ENCODE measurements at regions not wholly inside any gene's neighbourhood (a gene's known extent, or its start where the extent isn't known, plus 50 kb on each side); places are given as distances from the start of the nearest gene placed in this dataset.

GRCh38 chr14:43207189-43207588 is 1299.9 kb downstream of the FSCB start:
- Histone ChIP-seq H3K23ac (ENCODE audit: low read depth, low read length) (no peak overlapping the region), H3K9me3 (ENCODE audit: control insufficient read depth, insufficient read depth, low read length) (peaks cover 2% of the 10 kb centered on the region; the same call in 1 of the 2 replicates), H2AK9ac (replicated peaks; ENCODE audit: low read depth, low read length, poor library complexity) (no peak overlapping the region), H3K79me1 (ENCODE audit: low read depth in 1 of 2, low read length in 2 of 2) (no peaks in the 10 kb centered on the region), H3K27me3 (ENCODE audit: control insufficient read depth, insufficient read depth, low read length) (no peaks in the 10 kb centered on the region), H2BK20ac (ENCODE audit: low read depth, low read length) (no peak overlapping the region), H3K4ac (ENCODE audit: low read depth, low read length) (no peak overlapping the region), H4K20me1 (ENCODE audit: insufficient read depth, low read length) (no peaks in the 10 kb centered on the region), H3K27ac (ENCODE audit: insufficient read depth, low read length) (no peak overlapping the region), H3K9ac (ENCODE audit: low read depth, low read length) (no peak overlapping the region), H2AK5ac (ENCODE audit: low read depth, low read length) (no peak overlapping the region), H4K8ac (ENCODE audit: low read depth in 2 of 2, low read length in 2 of 2) (no peak overlapping the region), H3K36me3 (ENCODE audit: control insufficient read depth, insufficient read depth, low read length) (no peaks in the 10 kb centered on the region), H4K91ac (ENCODE audit: insufficient read depth, low read depth, low read length) (no peak overlapping the region), H2BK15ac (ENCODE audit: low read depth, low read length) (no peak overlapping the region), H2BK120ac (ENCODE audit: low read depth, low read length) (no peak overlapping the region), H3K56ac (ENCODE audit: extremely low read depth, insufficient read depth, low read length) (no peak overlapping the region), H2AFZ (replicated peaks; ENCODE audit: low read length, poor library complexity) (no peak overlapping the region), H4K5ac (ENCODE audit: low read depth, low read length) (no peak overlapping the region), H3K14ac (replicated peaks; ENCODE audit: low read depth, low read length) (no peak overlapping the region), H3K4me1 (ENCODE audit: control insufficient read depth, insufficient read depth, low read length) (no peaks in the 10 kb centered on the region), H3K9me1 (ENCODE audit: insufficient read depth, low read length) (no peaks in the 10 kb centered on the region), H3K4me3 (ENCODE audit: insufficient read depth, low read depth, low read length) (no peak overlapping the region), H3K18ac (ENCODE audit: low read depth, low read length) (no peak overlapping the region), H2BK5ac (ENCODE audit: low read depth, low read length, poor library complexity, severe bottlenecking) (no peak overlapping the region), H3K4me2 (ENCODE audit: low read depth, low read length) (no peak overlapping the region)
- no CpG with 5 or more reads among the region's 2 CpGs for WGBS, 2 experiments (ENCODE audit: extremely low coverage in 2 of 2, insufficient read length in 1 of 2)
- in situ Hi-C loops (cut with MboI; ENCODE audit: low sequenced_read_pairs), result no loop called here
- no TSS peak for BruUV-seq (replicated peaks)
- intact Hi-C loops (cut with micrococcal nuclease), result no loop called here
- TF ChIP-seq ELK1 (IDR thresholded peaks at IDR 0.05; ENCODE audit: borderline replicate concordance, low read depth, low read length) (no peak), NFE2L2 (IDR thresholded peaks at IDR 0.05; ENCODE audit: low read depth, low read length) (no peak), USF2 (IDR thresholded peaks at IDR 0.05; ENCODE audit: low read depth, low read length) (no peak), SMC3 (IDR thresholded peaks at IDR 0.05; ENCODE audit: low read depth, low read length) (no peak), BHLHE40 (IDR thresholded peaks at IDR 0.05; ENCODE audit: low read depth, low read length) (no peak), MXI1 (IDR thresholded peaks at IDR 0.05; ENCODE audit: borderline replicate concordance, low read depth, low read length) (no peak), FOS (IDR thresholded peaks at IDR 0.05; ENCODE audit: low read depth, low read length) (no peak), RFX5 (IDR thresholded peaks at IDR 0.05; ENCODE audit: low read depth, low read length) (no peak), MAZ (IDR thresholded peaks at IDR 0.05; ENCODE audit: borderline replicate concordance, low read depth, low read length) (no peak), CHD1 (IDR thresholded peaks at IDR 0.05; ENCODE audit: low read depth, low read length) (no peak)
- POLR2A ChIA-PET (ENCODE audit: unreplicated experiment), result no interaction called here
- DNase-seq, result no peak
- CTCF ChIA-PET, result no interaction called here
- no peak for ATAC-seq (ENCODE audit: low read depth)
- dilution Hi-C loops (cut with HindIII; ENCODE audit: low sequenced_read_pairs, unreplicated experiment), result no loop called here
